Endothelial cell of umbilical vein (primary cell): ENCODE measurements at regions not wholly inside any gene's neighbourhood (a gene's known extent, or its start where the extent isn't known, plus 50 kb on each side); places are given as distances from the start of the nearest gene placed in this dataset.

Source experiments
- BruUV-seq: library from RNA; stranded (reverse); fragments of 400-500 nt; replicated peaks from 2 replicates; lab custom pipeline; 2021; lab: Mats Ljungman, UMichigan
- CTCF ChIA-PET: fragments of 300-600, 350-600 bp; sonication (Branson Sonifier 250); formaldehyde crosslinking; loops from one replicate; lab custom pipeline; 2021; ENCODE audit warnings: antibody characterized with exemption, inconsistent platforms; lab: Charles Lee
- POLR2A ChIA-PET: fragments of 300-600, 350-600 bp; sonication (Branson Sonifier 250); formaldehyde crosslinking; loops from one replicate; lab custom pipeline; 2021; ENCODE audit warnings: antibody characterized with exemption, inconsistent platforms; lab: Charles Lee
- DNase-seq: peaks from one replicate; pipeline ENCODE4 v3.0.0-alpha.2; 2011; ENCODE audit warnings: low read depth, low spot score
- FAIRE-seq: peaks from 2 replicates; lab custom pipeline; 2011; peaks lifted over from hg19 to GRCh38; lab: Jason Lieb, UNC
- H2AFZ ChIP-seq: 2 replicates; pipeline ENCODE4 v1.6.0; 2012; ENCODE audit warnings: low read depth, low read length, control low read depth, inconsistent platforms
- H3K27ac ChIP-seq: 2 replicates; pipeline ENCODE4 v1.5.1; 2011; ENCODE audit warnings: low read depth, mild to moderate bottlenecking, control low read depth, low read length, moderate library complexity; ENCODE audit not compliant: insufficient read depth
- H3K27me3 ChIP-seq, 2 experiments: 2 replicates each; pipeline versions ENCODE4 v1.6.0 to v1.6.1; 2011; ENCODE audit warnings: low read length in 2 of 2, mixed read lengths in 1 of 2; ENCODE audit not compliant: control insufficient read depth in 2 of 2, insufficient read depth in 2 of 2
- H3K36me3 ChIP-seq, 2 experiments: 2 replicates in 1 of 2; 3 replicates in 1 of 2; pipeline ENCODE4 v1.5.1; 2011; ENCODE audit warnings: low read length in 2 of 2, mild to moderate bottlenecking in 1 of 2, moderate library complexity in 1 of 2; ENCODE audit not compliant: control insufficient read depth in 2 of 2, insufficient read depth in 2 of 2; ENCODE audit errors: extremely low read depth in 1 of 2
- H3K4me1 ChIP-seq: 3 replicates; pipeline ENCODE4 v1.5.1; 2011; ENCODE audit warnings: mild to moderate bottlenecking, low read length; ENCODE audit not compliant: control insufficient read depth, insufficient read depth; ENCODE audit errors: extremely low read depth
- H3K4me2 ChIP-seq: 2 replicates; pipeline ENCODE4 v1.6.1; 2011; ENCODE audit warnings: low read length, control low read depth, mixed read lengths; ENCODE audit not compliant: insufficient read depth
- H3K4me3 ChIP-seq, 3 experiments: fragments of 200-600 bp in 1 of 3; sonication (generic), shearing (Covaris generic) in 1 of 3; replicated peaks in 1 of 3; 2 replicates each; pipeline ENCODE4 v1.5.1; 2011 to 2016; ENCODE audit warnings: control low read depth in 3 of 3, low read length in 3 of 3, mild to moderate bottlenecking in 2 of 3, inconsistent platforms in 1 of 3, low read depth in 1 of 3, moderate library complexity in 1 of 3; ENCODE audit not compliant: insufficient read depth in 1 of 3
- H3K79me2 ChIP-seq: 2 replicates; pipeline ENCODE4 v1.6.0; 2012; ENCODE audit warnings: low read length, inconsistent platforms; ENCODE audit not compliant: control insufficient read depth, insufficient read depth
- H3K9ac ChIP-seq: replicated peaks from 2 replicates; pipeline ENCODE3; 2011; ENCODE audit warnings: low read length, control low read depth; ENCODE audit not compliant: insufficient read depth; ENCODE audit errors: extremely low read depth
- H3K9me1 ChIP-seq: replicated peaks from 3 replicates; pipeline ENCODE4 v1.6.0; 2011; ENCODE audit warnings: mild to moderate bottlenecking, low read length; ENCODE audit not compliant: control insufficient read depth, insufficient read depth; ENCODE audit errors: extremely low read depth
- H3K9me3 ChIP-seq: replicated peaks from 2 replicates; pipeline ENCODE4 v1.5.1; 2012; ENCODE audit warnings: low read length, inconsistent platforms; ENCODE audit not compliant: control insufficient read depth, insufficient read depth
- H4K20me1 ChIP-seq: replicated peaks from 2 replicates; pipeline ENCODE3; 2011; ENCODE audit warnings: mild to moderate bottlenecking, low read length; ENCODE audit not compliant: control insufficient read depth, insufficient read depth; ENCODE audit errors: extremely low read depth
- CTCF ChIP-seq, 2 donors: IDR thresholded peaks; 1 replicate in 1 of 2; 2 replicates in 1 of 2; pipeline ENCODE4 v1.5.1; 2011; ENCODE audit warnings: low read length in 2 of 2, mild to moderate bottlenecking in 2 of 2, moderate library complexity in 2 of 2, control low read depth in 1 of 2, inconsistent platforms in 1 of 2, low read depth in 1 of 2; ENCODE audit not compliant: insufficient read depth in 1 of 2; ENCODE audit errors: extremely low read depth in 1 of 2
- EZH2 ChIP-seq: IDR thresholded peaks from 2 replicates; pipeline ENCODE4 v1.6.1; 2012; ENCODE audit warnings: borderline replicate concordance, low read depth, mild to moderate bottlenecking, moderate library complexity, low read length, inconsistent platforms; ENCODE audit not compliant: severe bottlenecking
- FOS ChIP-seq: IDR thresholded peaks from 2 replicates; pipeline ENCODE4 v1.6.1; 2011; ENCODE audit warnings: mild to moderate bottlenecking, low read length, moderate library complexity, borderline replicate concordance; ENCODE audit not compliant: insufficient read depth
- GATA2 ChIP-seq: IDR thresholded peaks from 2 replicates; pipeline ENCODE4 v1.7.0; 2011; ENCODE audit warnings: low read depth, mild to moderate bottlenecking, moderate library complexity, mixed read lengths, low read length; ENCODE audit not compliant: insufficient read length, insufficient read depth
- JUN ChIP-seq: IDR thresholded peaks from 2 replicates; pipeline ENCODE4 v1.6.1; 2011; ENCODE audit warnings: borderline replicate concordance, low read depth; ENCODE audit not compliant: insufficient read length, insufficient read depth
- MAX ChIP-seq: IDR thresholded peaks from 2 replicates; pipeline ENCODE4 v1.6.1; 2011; ENCODE audit not compliant: insufficient read depth, insufficient read length
- MYC ChIP-seq: IDR thresholded peaks from one replicate; pipeline ENCODE4 v1.6.1; 2011; ENCODE audit warnings: mild to moderate bottlenecking, low read depth, low read length
- POLR2A ChIP-seq: IDR thresholded peaks from 2 replicates; pipeline ENCODE4 v1.6.1; 2012; ENCODE audit warnings: low read depth, mild to moderate bottlenecking, control low read depth, low read length
- POLR2AphosphoS5 ChIP-seq: IDR thresholded peaks from 2 replicates; pipeline ENCODE4 v1.6.1; 2012; ENCODE audit warnings: low read depth, mild to moderate bottlenecking, control low read depth, low read length, moderate library complexity; ENCODE audit not compliant: insufficient read depth
- dilution Hi-C: fragments of 300-500 bp; cut with MboI; formaldehyde crosslinking; loops from one replicate; pipeline ENCODE4 v1.15.0; 2019; ENCODE audit warnings: low sequenced_read_pairs; ENCODE audit not compliant: extremely low pct_ligation_motif_present
- intact Hi-C: fragments of 100-400 bp; cut with micrococcal nuclease; formaldehyde crosslinking; loops from one replicate; pipeline ENCODE4 v1.10.0; 2022

DNA sequence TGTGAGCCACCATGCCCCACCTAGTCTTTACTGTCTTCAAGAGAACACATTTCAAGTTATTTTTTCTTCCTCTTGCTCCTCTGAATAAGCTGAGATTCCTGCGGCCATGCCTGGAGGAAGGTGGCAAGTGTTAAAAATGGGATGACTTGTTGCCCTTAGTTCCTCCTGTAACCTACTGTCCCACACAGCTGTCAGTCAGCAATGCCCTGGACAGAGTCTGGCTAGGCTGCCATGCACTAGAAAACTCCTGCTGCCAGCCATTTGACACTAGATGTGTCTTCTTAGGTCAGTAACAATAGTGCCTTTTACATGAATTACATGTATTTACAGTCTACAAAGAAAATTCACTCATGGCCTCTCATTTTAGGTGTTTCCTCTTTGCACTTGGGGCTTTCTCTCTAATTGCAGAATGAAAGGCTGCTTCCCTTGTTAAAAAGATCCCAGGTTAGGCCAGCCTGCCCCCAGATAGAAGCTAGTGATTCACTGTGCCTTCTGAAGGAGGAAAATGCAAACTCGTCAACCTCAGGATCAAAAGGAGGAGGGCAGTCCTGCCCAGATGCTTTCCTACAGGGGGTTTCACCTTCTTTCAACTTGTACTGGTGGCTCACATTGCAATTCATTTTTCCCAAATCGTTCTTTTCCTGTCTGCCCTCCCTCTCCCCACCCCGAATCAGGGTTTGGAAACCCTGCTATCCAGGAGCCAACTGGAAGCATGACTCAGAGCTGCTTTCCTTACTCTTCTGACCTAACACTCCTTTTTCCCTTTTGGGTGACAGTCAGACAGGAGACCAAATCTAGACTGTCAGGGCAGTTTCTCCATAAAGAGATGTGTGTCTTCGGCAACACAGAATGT lies 136.6 kb downstream of the SPAG6 start:
- intact Hi-C loops (no loop called here), dilution Hi-C loops (no loop called here)
- BruUV-seq = no TSS peak
- H4K20me1 ChIP-seq = no peaks in the 10 kb centered on the region
- H3K4me1 ChIP-seq = peaks cover 4% of the 10 kb centered on the region
- DNase-seq (peak; percentile 16), FAIRE-seq (no peak)
- CTCF ChIA-PET = interaction anchor here (0.6 to 1.4 kb wide), 3 partner anchors 9 to 190 kb away, joined by 3 read pairs; no protein-coding TSS in a partner anchor
- H2AFZ ChIP-seq = no peak overlapping the region
- TF ChIP-seq CTCF (IDR thresholded peaks at IDR 0.05; ENCODE audit: extremely low read depth in 1 of 2, insufficient read depth in 1 of 2, low read depth in 1 of 2, low read length in 2 of 2) (no peak), GATA2 (no peak), POLR2A (no peak), FOS (no peak), EZH2 (no peak), JUN (no peak), MYC (no peak), MAX (no peak), POLR2AphosphoS5 (no peak)
- H3K9ac ChIP-seq = no peak overlapping the region
- H3K79me2 ChIP-seq = no peaks in the 10 kb centered on the region
- H3K4me3 ChIP-seq = no peak overlapping the region
- H3K9me1 ChIP-seq = no peaks in the 10 kb centered on the region
- H3K27me3 ChIP-seq = peaks cover 25 to 46% of the 10 kb centered on the region in 2 experiments
- no peak overlapping the region for H3K27ac ChIP-seq
- POLR2A ChIA-PET = interaction anchor here (0.6 kb wide), 1 partner anchor 42 kb away, joined by 3 read pairs; no protein-coding TSS in a partner anchor
- H3K4me2 ChIP-seq = no peak overlapping the region
- H3K36me3 ChIP-seq = no peaks in the 10 kb centered on the region
- no peaks in the 10 kb centered on the region for H3K9me3 ChIP-seq
